Glomerular visceral epithelial cell (primary cell): ENCODE measurements at regions not wholly inside any gene's neighbourhood (a gene's known extent, or its start where the extent isn't known, plus 50 kb on each side); places are given as distances from the start of the nearest gene placed in this dataset.
"Not testable (repeated sequence)": the region's sequence is repeated elsewhere in the genome, so short reads cannot be mapped to it uniquely, and the experiment has no call there.

Experiments used
- DNase-seq: peaks from one replicate; pipeline ENCODE4 v3.0.0-alpha.2; 2016; ENCODE audit errors: extremely low spot score

DNA sequence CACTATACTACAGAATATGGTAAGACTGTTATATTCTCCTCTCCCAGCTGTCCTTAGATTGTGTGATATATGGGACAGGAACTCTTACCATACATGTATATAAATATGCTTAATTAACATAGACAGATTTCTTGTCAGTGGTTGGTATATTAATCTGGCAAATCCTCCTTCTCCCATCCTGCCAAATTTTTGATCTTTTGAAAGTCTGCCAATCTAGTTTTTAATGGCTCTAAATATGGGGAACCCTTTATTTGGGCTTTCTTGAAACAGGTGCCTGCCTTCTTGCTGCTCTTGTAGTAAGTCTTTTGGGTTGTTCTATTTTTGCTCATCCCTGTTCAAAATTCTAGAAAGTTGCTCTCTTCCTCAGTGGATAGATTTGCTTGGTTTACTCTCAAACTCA is 63.5 kb downstream of the SPATA31D1 start:
- DNase-seq, result no peak

DNA sequence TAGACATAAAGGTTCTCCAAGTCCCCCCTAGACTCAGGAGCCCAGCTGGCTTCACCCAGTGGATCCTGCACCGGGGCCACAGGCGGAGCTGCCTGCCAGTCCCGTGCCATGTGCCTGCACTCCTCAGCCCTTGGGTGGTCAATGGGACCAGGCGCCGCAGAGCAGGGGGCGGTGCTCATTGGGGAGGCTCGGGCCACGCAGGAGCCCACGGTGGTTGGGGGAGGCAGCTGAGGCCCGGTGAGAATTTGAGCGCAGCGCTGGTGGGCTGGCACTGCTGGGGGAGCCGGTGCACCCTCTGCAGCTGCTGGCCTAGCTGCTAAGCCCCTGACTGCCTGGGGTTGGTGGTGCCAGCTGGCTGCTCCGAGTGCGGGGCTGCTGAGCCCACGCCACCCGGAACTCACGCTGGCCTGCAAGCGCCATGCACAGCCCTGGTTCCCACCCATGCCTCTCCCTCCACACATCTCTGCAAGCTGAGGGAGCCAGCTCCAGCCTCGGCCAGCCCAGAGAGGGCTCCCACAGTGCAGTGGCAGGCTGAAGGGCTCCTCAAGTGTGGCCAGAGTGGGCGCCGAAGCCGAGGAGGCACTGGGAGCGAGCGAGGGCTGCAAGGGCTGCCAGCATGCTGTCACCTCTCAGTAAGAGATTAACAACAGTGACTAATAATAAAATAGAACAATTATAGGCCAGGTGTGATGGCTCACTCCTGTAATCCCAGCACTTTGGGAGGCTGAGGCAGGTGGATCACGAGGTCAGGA is 65.9 kb downstream of the SPATA31D1 start:
- no peak for DNase-seq

DNA sequence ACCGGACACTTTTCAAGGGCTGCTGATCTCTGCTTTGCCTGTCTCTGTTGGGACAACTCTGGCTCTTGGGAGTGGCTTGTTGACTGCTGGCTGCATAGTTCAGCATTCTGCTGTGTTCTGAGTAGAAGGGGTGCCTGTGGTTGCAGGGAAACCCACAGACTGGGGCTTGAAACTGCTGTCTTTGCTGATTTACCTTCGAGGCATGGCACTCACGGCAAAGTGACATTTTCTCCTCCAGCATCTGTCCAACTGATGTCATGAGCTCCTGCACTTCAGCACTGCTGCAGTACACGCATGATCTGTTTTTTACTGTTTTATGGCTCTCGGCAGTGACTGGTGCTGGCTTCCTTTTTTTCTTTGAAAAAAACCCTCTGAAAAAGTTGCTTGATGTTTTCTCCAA is 69.2 kb downstream of the SPATA31D1 start:
- no peak for DNase-seq

- not testable (repeated sequence) for DNase-seq
Observed at GRCh38 chr9:82061801-82062200, 73.2 kb downstream of the SPATA31D1 start.

DNA sequence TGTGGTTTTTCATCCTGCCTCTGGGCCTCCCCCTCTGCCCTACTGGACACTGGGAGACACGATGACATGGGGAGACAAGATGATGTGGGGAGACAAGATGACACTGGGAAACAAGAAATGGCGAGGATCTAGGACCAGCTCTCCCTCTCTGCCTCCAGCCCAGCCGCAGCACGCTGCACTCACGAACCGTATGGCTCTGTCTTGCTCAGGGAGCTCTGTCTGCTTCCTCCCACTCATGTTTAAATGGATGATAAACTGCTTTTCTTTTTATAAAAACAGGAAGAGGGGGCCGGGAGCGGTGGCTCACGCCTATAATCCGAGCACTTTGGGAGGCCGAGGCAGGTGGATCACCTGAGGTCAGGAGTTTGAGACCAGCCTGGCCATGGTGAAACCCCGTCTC is 73.7 kb downstream of the SPATA31D1 start:
- no peak for DNase-seq

DNA sequence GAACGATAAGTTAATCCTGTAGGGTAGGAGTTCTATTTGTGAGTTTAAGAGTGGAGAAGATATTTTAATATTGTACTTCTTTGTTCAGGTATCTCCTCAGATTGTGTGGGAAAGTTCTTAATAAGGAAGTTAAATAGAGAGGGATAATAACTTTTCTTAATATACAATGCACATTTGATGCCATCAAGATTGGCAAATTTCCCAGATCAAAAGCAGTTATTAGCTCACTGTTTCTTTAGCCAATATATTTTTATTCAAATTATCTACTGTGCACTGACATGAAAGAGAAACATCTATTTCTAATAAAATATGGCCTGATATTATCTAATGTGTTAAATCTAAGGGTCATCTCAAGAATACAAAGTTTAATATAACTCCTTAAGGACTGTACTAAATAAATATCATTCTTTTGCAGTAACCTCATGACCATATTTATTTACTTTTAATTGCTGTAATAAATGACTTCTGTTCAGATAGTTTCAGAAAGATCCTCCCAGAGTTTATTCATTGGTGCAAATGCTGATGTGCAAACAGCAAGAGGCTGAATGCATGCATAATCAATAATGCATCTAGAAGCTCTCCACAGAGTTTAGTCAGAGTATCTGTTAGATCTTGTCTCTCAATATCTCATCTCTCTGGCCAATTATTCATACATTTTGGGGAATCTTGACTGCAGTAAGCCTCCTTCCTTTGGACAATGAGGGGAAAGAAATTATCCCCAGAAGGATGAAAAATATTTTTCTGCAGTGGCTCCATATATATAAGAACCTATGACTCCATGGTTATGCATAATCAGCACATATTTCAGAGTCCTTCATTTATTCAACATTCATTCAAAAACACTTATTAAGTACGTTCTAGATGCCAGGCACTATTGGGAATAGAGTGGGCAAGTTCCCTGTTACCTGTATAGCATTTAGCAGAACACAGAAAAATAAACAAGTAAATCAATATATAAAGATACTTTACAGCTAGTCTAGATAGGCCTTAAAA is 85.3 kb downstream of the SPATA31D1 start:
- no peak for DNase-seq

- no peak for DNase-seq
Observed at GRCh38 chr9:82080265-82080664, 91.7 kb downstream of the SPATA31D1 start.

DNA sequence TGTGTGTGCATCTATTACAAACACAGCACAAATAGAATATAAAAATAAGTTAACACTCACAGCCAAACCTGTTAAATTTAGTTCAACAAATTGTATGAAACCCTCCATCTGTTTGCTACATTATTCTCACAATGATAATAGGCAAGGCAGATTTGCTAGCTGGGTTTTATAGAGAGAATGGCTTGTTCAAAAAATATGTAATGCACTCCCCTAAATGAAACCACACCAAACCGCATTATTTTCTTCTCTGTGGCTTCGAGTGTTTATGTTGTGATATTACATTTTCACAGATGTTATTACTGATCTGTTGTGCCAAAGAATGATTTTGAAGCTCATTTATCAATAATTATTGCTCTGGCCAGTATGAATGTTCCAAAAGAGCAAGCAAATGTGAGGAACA is 92.9 kb downstream of the SPATA31D1 start:
- DNase-seq, result no peak

- DNase-seq, result no peak
Observed at GRCh38 chr9:82082563-82082962, 94.0 kb downstream of the SPATA31D1 start.

GRCh38 chr9:82088591-82088990 is 100.0 kb downstream of the SPATA31D1 start:
- no peak for DNase-seq

- no peak for DNase-seq
Observed at GRCh38 chr9:82090046-82090445, 101.5 kb downstream of the SPATA31D1 start.

GRCh38 chr9:82091100-82091499 is 102.5 kb downstream of the SPATA31D1 start:
- DNase-seq, result no peak

- no peak for DNase-seq
Observed at GRCh38 chr9:82091610-82092009, 103.0 kb downstream of the SPATA31D1 start.

DNA sequence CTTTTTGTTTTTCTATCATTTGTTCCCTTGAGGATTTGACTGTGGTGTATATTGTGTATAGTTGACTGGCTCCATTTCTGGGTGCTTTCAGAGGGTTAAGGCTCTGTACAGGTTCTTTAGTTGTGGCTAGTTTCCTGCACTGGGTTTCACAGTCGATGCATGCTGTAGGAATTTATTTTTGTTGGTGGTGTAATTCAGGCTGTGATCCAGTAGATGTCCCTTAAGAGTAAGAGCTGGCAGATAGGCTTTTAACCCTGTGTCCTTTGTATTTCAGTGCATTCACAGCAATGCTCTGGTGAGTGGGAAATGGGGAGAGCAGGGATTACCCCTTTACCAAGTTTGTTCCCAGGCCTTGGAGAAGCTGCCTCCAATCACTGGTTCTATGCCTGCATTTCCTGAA is 112.9 kb downstream of the SPATA31D1 start:
- DNase-seq, result no peak

DNA sequence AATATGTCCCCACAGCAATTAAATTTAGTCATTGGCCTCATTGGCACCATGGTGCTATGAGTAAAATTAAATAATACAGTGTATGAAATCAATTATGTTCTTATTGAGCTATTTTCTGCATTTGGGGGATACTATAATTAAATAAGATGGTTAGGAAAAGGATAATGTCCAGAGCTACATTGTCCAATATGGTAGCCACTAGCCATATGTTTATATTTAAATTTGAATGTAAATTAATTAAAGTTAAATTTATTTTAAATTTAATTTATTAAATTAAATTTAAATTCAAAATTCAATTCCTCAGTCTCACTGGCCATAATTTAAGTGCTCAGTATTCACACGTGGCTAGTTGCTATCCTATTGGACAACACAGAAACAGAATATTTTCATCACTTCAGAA is 115.7 kb downstream of the SPATA31D1 start:
- no peak for DNase-seq

GRCh38 chr9:82105729-82106128 is 117.2 kb downstream of the SPATA31D1 start:
- no peak for DNase-seq

- no peak for DNase-seq
Observed at GRCh38 chr9:82106536-82106935, 118.0 kb downstream of the SPATA31D1 start.

DNA sequence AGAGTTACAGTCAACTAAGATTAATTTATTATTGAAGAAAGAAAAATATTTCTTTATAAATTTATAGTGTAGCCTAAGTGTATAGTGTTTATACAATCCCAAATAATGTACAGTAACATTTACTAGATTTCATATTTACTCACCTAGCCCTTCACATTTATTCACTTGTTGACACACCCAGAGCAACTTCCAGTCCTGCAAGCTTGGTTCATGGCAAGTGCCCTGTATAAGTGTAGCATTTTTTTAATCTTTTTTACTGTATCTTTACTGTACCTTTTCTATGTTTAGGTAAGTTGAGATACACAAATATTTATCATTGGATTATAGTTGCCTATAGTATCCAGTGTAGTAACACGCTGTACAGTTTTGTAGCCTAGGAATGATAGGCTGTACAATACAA is 119.9 kb downstream of the SPATA31D1 start:
- no peak for DNase-seq

GRCh38 chr9:82108941-82109340 is 120.4 kb downstream of the SPATA31D1 start:
- no peak for DNase-seq

DNA sequence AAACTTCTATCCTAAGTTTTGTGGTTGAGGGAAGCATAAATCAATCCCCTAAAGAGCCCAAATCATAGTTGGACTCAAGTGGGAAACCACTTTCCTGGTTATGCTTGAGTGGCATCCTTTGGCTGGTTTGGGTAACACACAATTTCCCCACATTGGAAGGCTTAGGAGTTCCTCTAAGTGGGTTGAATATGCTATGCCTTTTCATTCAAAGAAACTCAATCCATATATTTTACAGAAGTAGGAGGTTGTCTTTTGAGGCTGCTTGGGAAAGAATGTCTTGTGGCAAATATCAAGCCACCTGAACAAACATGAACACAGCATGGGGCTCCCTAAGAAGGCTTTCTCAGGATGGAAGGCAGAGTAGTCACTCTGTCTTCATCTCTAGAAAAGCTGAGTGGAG is 121.1 kb downstream of the SPATA31D1 start:
- peak; percentile 15 for DNase-seq

DNA sequence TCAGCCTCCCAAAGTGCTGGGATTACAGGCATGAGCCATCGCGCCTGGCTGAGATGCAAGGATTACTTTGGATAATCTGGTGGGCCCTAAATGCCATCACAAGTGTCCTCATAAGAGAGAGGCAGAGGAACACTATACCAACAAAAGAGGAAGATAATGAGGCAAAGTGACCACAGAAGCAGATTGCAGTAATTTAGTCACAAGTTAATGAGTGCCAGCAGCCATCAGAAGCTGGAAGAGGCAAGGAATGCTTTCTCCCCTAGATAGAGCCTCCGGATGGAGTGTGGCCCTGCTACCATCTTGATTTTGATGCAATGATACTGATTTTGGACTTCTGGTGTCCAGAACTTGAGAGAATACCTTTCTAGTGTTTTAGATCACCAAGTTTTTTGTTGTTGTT is 122.3 kb downstream of the SPATA31D1 start:
- no peak for DNase-seq

GRCh38 chr9:82115331-82115730 is 126.8 kb downstream of the SPATA31D1 start:
- no peak for DNase-seq

DNA sequence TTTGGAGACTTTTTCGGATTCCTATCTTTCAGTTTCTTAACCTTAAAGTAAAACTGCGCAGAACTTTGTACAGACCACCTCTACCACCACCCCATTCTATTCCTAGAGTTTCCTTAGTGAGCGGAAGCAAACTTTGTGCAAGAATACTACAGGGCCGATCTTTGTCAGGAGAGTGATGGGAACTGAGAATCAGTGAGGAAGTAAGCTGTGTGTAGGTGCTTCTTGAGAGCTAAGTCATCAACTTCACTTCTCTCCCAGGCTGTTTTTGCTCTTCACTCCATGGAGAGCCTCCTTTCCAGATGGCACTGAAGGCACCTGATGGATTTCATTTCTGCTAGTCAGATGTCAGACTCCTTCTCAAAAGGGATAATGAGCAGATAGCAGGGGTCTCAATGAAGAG is 127.3 kb downstream of the SPATA31D1 start:
- DNase-seq, result no peak
